Gastrocnemius medialis (tissue), 4 donors: ENCODE measurements at regions not wholly inside any gene's neighbourhood (a gene's known extent, or its start where the extent isn't known, plus 50 kb on each side); places are given as distances from the start of the nearest gene placed in this dataset.

Source experiments
- ATAC-seq, 2 donors: fragments of 150-250 bp; one replicate each; pipeline ENCODE4 v1.9.1; 2016
- DNase-seq, 2 donors: peaks; one replicate each; pipeline ENCODE4 v3.0.0-alpha.2; 2019
- H3K27ac ChIP-seq, 4 donors: fragments of 200-600 bp; sonication (generic); 1 replicate in 1 of 4; 2 replicates in 3 of 4; pipeline ENCODE4 v1.5.1; 2016 to 2018; ENCODE audit warnings: mild to moderate bottlenecking in 2 of 4, moderate library complexity in 1 of 4
- H3K27me3 ChIP-seq, 3 donors: fragments of 200-600 bp; sonication (generic) in 2 of 3; 1 replicate in 1 of 3; 2 replicates in 2 of 3; pipeline versions ENCODE4 v1.5.1 to v1.6.0; 2016 to 2019; ENCODE audit warnings: mild to moderate bottlenecking in 1 of 3, moderate library complexity in 1 of 3
- H3K36me3 ChIP-seq, 2 donors: fragments of 200-600 bp; sonication (generic) in 1 of 2; one replicate each; pipeline ENCODE4 v1.5.1; 2017 to 2018
- H3K4me1 ChIP-seq, 2 donors: fragments of 200-600 bp; sonication (generic) in 1 of 2; one replicate each; pipeline ENCODE4 v1.5.1; 2016 to 2017; ENCODE audit warnings: mild to moderate bottlenecking in 2 of 2
- H3K4me3 ChIP-seq, 4 donors: fragments of 200-600 bp; sonication (generic) in 3 of 4; 1 replicate in 1 of 4; 2 replicates in 3 of 4; pipeline ENCODE4 v1.5.1; 2016 to 2019; ENCODE audit warnings: mild to moderate bottlenecking in 2 of 4
- H3K9me3 ChIP-seq, 3 donors: fragments of 200-600 bp; sonication (generic) in 2 of 3; 1 replicate in 1 of 3; 2 replicates in 2 of 3; pipeline ENCODE4 v1.5.1; 2016 to 2019
- POLR2A ChIP-seq, 2 donors: fragments of 450-650 bp; IDR thresholded peaks; one replicate each; pipeline ENCODE4 v1.6.1; 2017; ENCODE audit warnings: antibody characterized with exemption in 2 of 2, mild to moderate bottlenecking in 2 of 2, moderate library complexity in 2 of 2
- in situ Hi-C, 4 donors: fragments of 200-750 bp; cut with MboI; loops; one replicate each; pipeline versions ENCODE4 v1.15.0 to v1.8.0; 2017; ENCODE audit warnings: low sequenced_read_pairs in 4 of 4
- intact Hi-C: fragments of 100-400 bp; cut with DNase I; formaldehyde crosslinking; loops from one replicate; pipeline ENCODE4 v1.15.1; 2023; ENCODE audit warnings: low total_unique reads
- TF ChIP-seq, protein P1 (sequence below), 5 experiments: fragments of 450-650 bp in 3 of 5; fragments of 200-600 bp in 2 of 5; sonication (generic) in 2 of 5; IDR thresholded peaks in 4 of 5; conservative IDR thresholded peaks in 1 of 5; 1 replicate in 4 of 5; 2 replicates in 1 of 5; pipeline ENCODE4 v1.5.1; 2016 to 2019; ENCODE audit warnings: antibody characterized with exemption in 5 of 5, mild to moderate bottlenecking in 3 of 5, moderate library complexity in 3 of 5

- Histone ChIP-seq H3K27me3 (peaks cover 0 to under 1% (median 0%) of the 10 kb centered on the region in 3 donors), H3K27ac (no peak overlapping the region), H3K4me1 (no peaks in the 10 kb centered on the region), H3K9me3 (no peaks in the 10 kb centered on the region), H3K4me3 (no peak overlapping the region), H3K36me3 (no peaks in the 10 kb centered on the region)
- TF ChIP-seq POLR2A (IDR thresholded peaks at IDR 0.05) = no peak
- TF ChIP-seq, protein P1, sequence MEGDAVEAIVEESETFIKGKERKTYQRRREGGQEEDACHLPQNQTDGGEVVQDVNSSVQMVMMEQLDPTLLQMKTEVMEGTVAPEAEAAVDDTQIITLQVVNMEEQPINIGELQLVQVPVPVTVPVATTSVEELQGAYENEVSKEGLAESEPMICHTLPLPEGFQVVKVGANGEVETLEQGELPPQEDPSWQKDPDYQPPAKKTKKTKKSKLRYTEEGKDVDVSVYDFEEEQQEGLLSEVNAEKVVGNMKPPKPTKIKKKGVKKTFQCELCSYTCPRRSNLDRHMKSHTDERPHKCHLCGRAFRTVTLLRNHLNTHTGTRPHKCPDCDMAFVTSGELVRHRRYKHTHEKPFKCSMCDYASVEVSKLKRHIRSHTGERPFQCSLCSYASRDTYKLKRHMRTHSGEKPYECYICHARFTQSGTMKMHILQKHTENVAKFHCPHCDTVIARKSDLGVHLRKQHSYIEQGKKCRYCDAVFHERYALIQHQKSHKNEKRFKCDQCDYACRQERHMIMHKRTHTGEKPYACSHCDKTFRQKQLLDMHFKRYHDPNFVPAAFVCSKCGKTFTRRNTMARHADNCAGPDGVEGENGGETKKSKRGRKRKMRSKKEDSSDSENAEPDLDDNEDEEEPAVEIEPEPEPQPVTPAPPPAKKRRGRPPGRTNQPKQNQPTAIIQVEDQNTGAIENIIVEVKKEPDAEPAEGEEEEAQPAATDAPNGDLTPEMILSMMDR (IDR thresholded peaks at IDR 0.05 in 4 of 5, conservative IDR thresholded peaks at IDR 0.05 in 1 of 5) = no peak
- ATAC-seq (no peak), DNase-seq (no peak)
- in situ Hi-C loops = no loop called here
- intact Hi-C loops = no loop called here
Measured at GRCh38 chr14:65933400-65934069, 521.0 kb downstream of the FUT8 start.

- TF ChIP-seq POLR2A (IDR thresholded peaks at IDR 0.05) = no peak
- TF ChIP-seq, protein P1 (IDR thresholded peaks at IDR 0.05 in 4 of 5, conservative IDR thresholded peaks at IDR 0.05 in 1 of 5) = no peak
- intact Hi-C loops = no loop called here
- in situ Hi-C loops = no loop called here
Measured at GRCh38 chr14:65934070-65934435, 521.5 kb downstream of the FUT8 start.

GRCh38 chr14:65936342-65936975 lies 523.9 kb downstream of the FUT8 start:
- no peaks in the 10 kb centered on the region for H3K36me3 ChIP-seq
- ATAC-seq (no peak), DNase-seq (no peak)
- intact Hi-C loops = no loop called here
- no peaks in the 10 kb centered on the region for H3K4me1 ChIP-seq
- H3K27ac ChIP-seq = no peak overlapping the region
- H3K4me3 ChIP-seq = no peak overlapping the region
- in situ Hi-C loops = no loop called here
- H3K27me3 ChIP-seq = no peaks in the 10 kb centered on the region
- TF ChIP-seq POLR2A (IDR thresholded peaks at IDR 0.05) = no peak
- TF ChIP-seq, protein P1 (IDR thresholded peaks at IDR 0.05 in 4 of 5, conservative IDR thresholded peaks at IDR 0.05 in 1 of 5) = no peak
- H3K9me3 ChIP-seq = no peaks in the 10 kb centered on the region

More at GRCh38 chr14:65934070-65934435, 521.5 kb downstream of the FUT8 start:
- Histone ChIP-seq H3K9me3 (no peaks in the 10 kb centered on the region), H3K27ac (no peak overlapping the region), H3K4me3 (no peak overlapping the region), H3K36me3 (no peaks in the 10 kb centered on the region), H3K27me3 (no peaks in the 10 kb centered on the region), H3K4me1 (no peaks in the 10 kb centered on the region)
- ATAC-seq (no peak), DNase-seq (no peak)

- Histone ChIP-seq H3K4me3 (no peak overlapping the region), H3K4me1 (no peaks in the 10 kb centered on the region), H3K27me3 (no peaks in the 10 kb centered on the region), H3K9me3 (no peaks in the 10 kb centered on the region), H3K36me3 (no peaks in the 10 kb centered on the region), H3K27ac (no peak overlapping the region)
- intact Hi-C loops (no loop called here), in situ Hi-C loops (no loop called here)
- TF ChIP-seq, protein P1 (IDR thresholded peaks at IDR 0.05 in 4 of 5, conservative IDR thresholded peaks at IDR 0.05 in 1 of 5) = no peak
- TF ChIP-seq POLR2A (IDR thresholded peaks at IDR 0.05) = no peak
- ATAC-seq (no peak), DNase-seq (no peak)
Measured at GRCh38 chr14:65937079-65937959, 524.8 kb downstream of the FUT8 start.
